ENCODE measurements at regions not wholly inside any gene's neighbourhood (a gene's known extent, or its start where the extent isn't known, plus 50 kb on each side); places are given as distances from the start of the nearest gene placed in this dataset.
A peak's percentile ranks its signal among the peaks of the same experiment; 100 is the strongest.

- no peak for TF ChIP-seq CTCF (conservative IDR thresholded peaks at IDR 0.05)
- peak overlapping the region; percentile 77 for H3K27ac ChIP-seq
These were observed 193.7 kb downstream of the OLFM1 start for GRCh38 chr9:135281151-135281550.

GRCh38 chr9:135281791-135282737, 194.6 kb downstream of the OLFM1 start:
- peak overlapping the region; percentile 77 for H3K27ac ChIP-seq
- TF ChIP-seq CTCF (conservative IDR thresholded peaks at IDR 0.05) = 0 out of 2 replicates have a peak, but pooled peaks have one; percentile 26

DNA sequence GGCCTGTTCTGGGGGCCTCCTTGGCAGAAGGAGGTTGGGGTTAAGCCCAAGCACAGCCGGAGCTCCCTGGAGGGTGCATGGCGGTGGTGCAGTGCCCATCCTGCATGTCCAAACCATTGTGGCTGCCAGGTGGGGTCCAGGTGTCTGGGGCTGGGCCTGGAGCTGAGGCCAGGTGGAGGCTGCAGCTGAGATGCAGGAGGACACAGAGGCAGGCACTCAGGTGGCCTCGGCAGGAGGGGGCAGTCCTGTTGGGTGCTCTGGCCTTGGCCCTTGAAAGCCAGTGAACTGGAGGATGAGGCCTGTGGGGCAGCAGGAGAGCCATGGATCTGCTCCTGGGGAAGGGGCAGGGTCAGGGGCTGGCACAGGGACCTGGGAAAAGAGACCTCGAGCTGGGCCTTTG, 195.3 kb downstream of the OLFM1 start:
- no peak for TF ChIP-seq CTCF (conservative IDR thresholded peaks at IDR 0.05)
- peak overlapping the region; percentile 77 for H3K27ac ChIP-seq

DNA sequence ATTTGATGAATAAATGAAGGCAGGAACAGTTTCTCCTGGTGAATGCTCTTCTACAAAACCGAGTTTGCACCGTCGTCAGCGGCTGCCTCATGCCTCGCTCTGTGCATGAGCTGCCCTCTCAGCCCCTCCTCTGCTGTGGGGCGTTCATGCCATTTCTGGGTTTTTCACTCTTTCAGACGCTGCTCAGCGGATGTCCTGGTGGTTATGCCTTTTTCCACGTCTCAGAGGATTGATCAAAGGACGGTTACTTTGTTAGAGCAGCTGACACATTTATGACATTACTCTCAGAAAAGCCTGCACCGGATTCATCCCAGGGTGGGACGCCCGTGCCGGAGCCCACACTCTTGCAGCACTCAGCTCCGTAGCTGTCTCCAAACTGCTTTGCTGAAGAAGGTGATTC, 195.9 kb upstream of the PPP1R26 start:
- no peak for TF ChIP-seq CTCF (conservative IDR thresholded peaks at IDR 0.05)
- peak overlapping the region; percentile 77 for H3K27ac ChIP-seq

- peak overlapping the region; percentile 77 for H3K27ac ChIP-seq
- TF ChIP-seq CTCF (conservative IDR thresholded peaks at IDR 0.05) = no peak
These were observed 195.0 kb upstream of the PPP1R26 start for GRCh38 chr9:135284386-135285134.

DNA sequence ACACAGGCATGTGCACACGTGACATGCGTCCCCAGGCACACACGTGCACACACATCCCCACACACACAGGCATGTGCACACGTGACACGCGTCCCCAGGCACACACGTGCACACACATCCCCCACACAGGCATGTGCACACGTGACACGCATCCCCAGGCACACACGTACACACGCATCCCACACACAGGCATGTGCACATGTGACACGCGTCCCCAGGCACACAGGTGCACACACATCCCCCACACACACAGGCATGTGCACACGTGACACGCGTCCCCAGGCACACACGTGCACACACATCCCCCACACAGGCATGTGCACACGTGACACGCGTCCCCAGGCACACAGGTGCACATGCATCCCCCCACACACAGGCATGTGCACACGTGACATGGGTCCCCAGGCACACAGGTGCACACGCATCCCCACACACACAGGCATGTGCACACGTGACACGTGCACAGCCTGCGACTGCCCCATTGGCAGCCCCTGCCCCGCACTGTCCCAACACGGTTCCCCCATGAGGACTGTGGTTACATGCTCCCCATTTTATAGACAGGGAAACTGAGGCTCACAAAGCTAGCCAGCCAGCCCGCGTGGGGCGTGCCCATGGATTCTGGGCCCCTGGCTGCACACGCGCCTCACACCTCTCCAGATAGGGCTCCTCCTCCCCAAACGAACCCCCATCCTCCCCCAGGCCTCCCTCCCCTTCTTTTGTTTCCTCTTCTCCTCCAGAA, 193.2 kb upstream of the PPP1R26 start:
- H3K27ac ChIP-seq = peak overlapping the region; percentile 90; the same call in 1 of the 2 replicates

- no peak for TF ChIP-seq CTCF (conservative IDR thresholded peaks at IDR 0.05)
- H3K27ac ChIP-seq = peak overlapping the region; percentile 90; the same call in 1 of the 2 replicates
These were observed 192.6 kb upstream of the PPP1R26 start for GRCh38 chr9:135286961-135287360.

Measured in VCaP (cell line).